ENCODE measurements at regions not wholly inside any gene's neighbourhood (a gene's known extent, or its start where the extent isn't known, plus 50 kb on each side); places are given as distances from the start of the nearest gene placed in this dataset.

GRCh38 chr6:76342611-76343160 is 270.2 kb upstream of the IMPG1 start:
- DNase-seq = no peak

GRCh38 chr6:76330031-76330430 is 257.6 kb upstream of the IMPG1 start:
- no peak for DNase-seq

- DNase-seq = no peak
Measured at GRCh38 chr6:76326871-76327270, 254.4 kb upstream of the IMPG1 start.
